ENCODE measurements at regions not wholly inside any gene's neighbourhood (a gene's known extent, or its start where the extent isn't known, plus 50 kb on each side); places are given as distances from the start of the nearest gene placed in this dataset.

- no peak for TF ChIP-seq CTCF (IDR thresholded peaks at IDR 0.05 in 4 of 5, conservative IDR thresholded peaks at IDR 0.05 in 1 of 5)
- TF ChIP-seq POLR2A (IDR thresholded peaks at IDR 0.05) = no peak
These were observed 729.4 kb downstream of the MATN1 start for GRCh38 chr1:29993950-29994349.

All from gastrocnemius medialis (tissue), 4 donors.